H9 (cell line): ENCODE measurements at regions not wholly inside any gene's neighbourhood (a gene's known extent, or its start where the extent isn't known, plus 50 kb on each side); places are given as distances from the start of the nearest gene placed in this dataset.

Experiments used
- DNase-seq: peaks from one replicate; pipeline ENCODE4 v3.0.0-alpha.2; 2017
- H2AFZ ChIP-seq: one replicate; pipeline ENCODE4 v1.6.1; 2013; ENCODE audit warnings: mild to moderate bottlenecking, low read length, control low read depth, moderate library complexity
- H2AK5ac ChIP-seq: 2 replicates; pipeline ENCODE4 v1.6.1; 2013; ENCODE audit warnings: low read length, control low read depth, mixed read lengths; ENCODE audit not compliant: insufficient read length
- H2BK120ac ChIP-seq: one replicate; pipeline ENCODE4 v1.6.1; 2013; ENCODE audit warnings: low read depth, mild to moderate bottlenecking, low read length, control low read depth, inconsistent platforms; ENCODE audit not compliant: poor library complexity, severe bottlenecking
- H2BK12ac ChIP-seq: 2 replicates; pipeline ENCODE4 v1.6.1; 2013; ENCODE audit warnings: low read length, control low read depth, mixed read lengths, low read depth; ENCODE audit not compliant: insufficient read length
- H2BK15ac ChIP-seq: 2 replicates; pipeline ENCODE4 v1.6.1; 2013; ENCODE audit warnings: low read depth, low read length, control low read depth
- H2BK20ac ChIP-seq: one replicate; pipeline ENCODE4 v1.6.1; 2013; ENCODE audit warnings: low read depth, mild to moderate bottlenecking, low read length, control low read depth, inconsistent platforms; ENCODE audit not compliant: poor library complexity, severe bottlenecking
- H2BK5ac ChIP-seq: 2 replicates; pipeline ENCODE4 v1.6.1; 2013; ENCODE audit warnings: low read length, control low read depth, mixed read lengths; ENCODE audit not compliant: insufficient read length
- H3K14ac ChIP-seq: 2 replicates; pipeline ENCODE4 v1.6.1; 2013; ENCODE audit warnings: low read length, control low read depth; ENCODE audit not compliant: insufficient read depth
- H3K18ac ChIP-seq: 2 replicates; pipeline ENCODE4 v1.6.1; 2013; ENCODE audit warnings: low read depth, mild to moderate bottlenecking, mixed read lengths, low read length, control low read depth; ENCODE audit not compliant: insufficient read length
- H3K23ac ChIP-seq: 2 replicates; pipeline ENCODE4 v1.6.1; 2013; ENCODE audit warnings: low read length, control low read depth, mixed read lengths, low read depth; ENCODE audit not compliant: insufficient read length
- H3K23me2 ChIP-seq: 2 replicates; pipeline ENCODE4 v1.6.1; 2013; ENCODE audit warnings: low read depth, mild to moderate bottlenecking, mixed read lengths, low read length, control low read depth; ENCODE audit not compliant: insufficient read length, poor library complexity, severe bottlenecking
- H3K27ac ChIP-seq: 2 replicates; pipeline ENCODE4 v1.5.1; 2013; ENCODE audit warnings: low read length, control low read depth, mixed read lengths, low read depth; ENCODE audit not compliant: insufficient read length
- H3K27me3 ChIP-seq: 2 replicates; pipeline ENCODE4 v1.6.1; 2013; ENCODE audit warnings: low read length, control low read depth, inconsistent platforms; ENCODE audit not compliant: insufficient read depth
- H3K4ac ChIP-seq: 2 replicates; pipeline ENCODE4 v1.6.1; 2013; ENCODE audit warnings: low read depth, mild to moderate bottlenecking, control low read depth, inconsistent platforms, low read length, moderate library complexity
- H3K4me1 ChIP-seq: 2 replicates; pipeline ENCODE4 v1.6.1; 2013; ENCODE audit warnings: low read length, control low read depth, inconsistent platforms; ENCODE audit not compliant: insufficient read depth
- H3K4me2 ChIP-seq: 2 replicates; pipeline ENCODE4 v1.6.1; 2013; ENCODE audit warnings: low read length, control low read depth, mixed read lengths; ENCODE audit not compliant: insufficient read length, insufficient read depth
- H3K56ac ChIP-seq: 2 replicates; pipeline ENCODE4 v1.6.1; 2013; ENCODE audit warnings: low read depth, mild to moderate bottlenecking, mixed read lengths, low read length, control low read depth; ENCODE audit not compliant: insufficient read length
- H3K79me1 ChIP-seq: 2 replicates; pipeline ENCODE4 v1.6.1; 2013; ENCODE audit warnings: low read depth, mild to moderate bottlenecking, moderate library complexity, low read length, control low read depth, inconsistent platforms; ENCODE audit not compliant: insufficient read depth, poor library complexity, severe bottlenecking
- H3K79me2 ChIP-seq: 2 replicates; pipeline ENCODE4 v1.6.1; 2013; ENCODE audit warnings: low read length, control low read depth, inconsistent platforms; ENCODE audit not compliant: insufficient read depth
- H3K9ac ChIP-seq: 2 replicates; pipeline ENCODE4 v1.6.1; 2013; ENCODE audit warnings: low read length, control low read depth, mixed read lengths; ENCODE audit not compliant: insufficient read length; ENCODE audit errors: extremely low read depth
- H3K9me3 ChIP-seq: one replicate; pipeline ENCODE4 v1.6.1; 2013; ENCODE audit warnings: low read depth, low read length, inconsistent platforms; ENCODE audit not compliant: control insufficient read depth
- H3T11ph ChIP-seq: one replicate; pipeline ENCODE4 v1.6.1; 2013; ENCODE audit warnings: mild to moderate bottlenecking, low read length, control low read depth, inconsistent platforms
- H4K20me1 ChIP-seq: one replicate; pipeline ENCODE4 v1.6.1; 2013; ENCODE audit not compliant: control insufficient read depth, insufficient read length, insufficient read depth
- H4K5ac ChIP-seq: 2 replicates; pipeline ENCODE4 v1.6.1; 2013; ENCODE audit warnings: low read depth, mild to moderate bottlenecking, mixed read lengths, low read length, control low read depth; ENCODE audit not compliant: insufficient read length
- H4K8ac ChIP-seq: replicated peaks from 2 replicates; pipeline ENCODE4 v1.6.1; 2013; ENCODE audit warnings: low read length, control low read depth, mixed read lengths, low read depth; ENCODE audit not compliant: insufficient read length
- H4K91ac ChIP-seq: 2 replicates; pipeline ENCODE4 v1.6.1; 2013; ENCODE audit warnings: low read depth, mild to moderate bottlenecking, moderate library complexity, mixed read lengths, low read length, control low read depth; ENCODE audit not compliant: insufficient read length
- H3K27ac Mint-ChIP-seq, 3 experiments: 2 replicates in 2 of 3; 3 replicates in 1 of 3; pipeline ENCODE4 v1.8.0; 2020 to 2021; ENCODE audit warnings: mixed read lengths in 3 of 3, mild to moderate bottlenecking in 1 of 3, moderate library complexity in 1 of 3
- H3K27me3 Mint-ChIP-seq: 2 replicates; pipeline ENCODE4 v1.8.0; 2021; ENCODE audit warnings: low read depth, mild to moderate bottlenecking, moderate library complexity, mixed read lengths
- H3K36me3 Mint-ChIP-seq, 3 experiments: 2 replicates in 2 of 3; 3 replicates in 1 of 3; pipeline ENCODE4 v1.8.0; 2020 to 2021; ENCODE audit warnings: low read depth in 3 of 3, mixed read lengths in 3 of 3; ENCODE audit not compliant: insufficient read depth in 1 of 3
- H3K4me1 Mint-ChIP-seq, 2 experiments: 2 replicates each; pipeline ENCODE4 v1.8.0; 2020; ENCODE audit warnings: mixed read lengths in 2 of 2
- H3K4me3 Mint-ChIP-seq, 2 experiments: 2 replicates in 1 of 2; 3 replicates in 1 of 2; pipeline ENCODE4 v1.8.0; 2020 to 2021; ENCODE audit warnings: mild to moderate bottlenecking in 2 of 2, mixed read lengths in 2 of 2, moderate library complexity in 1 of 2
- H3K9me3 Mint-ChIP-seq, 2 experiments: 2 replicates in 1 of 2; 3 replicates in 1 of 2; pipeline ENCODE4 v1.8.0; 2020; ENCODE audit warnings: mild to moderate bottlenecking in 2 of 2, mixed read lengths in 2 of 2, moderate library complexity in 1 of 2
- WGBS: extraction: QIAGEN DNeasy Blood & Tissue Kit; methylation state at CpG from one replicate; pipeline ENCODE4 v1.1.7; 2013; ENCODE audit warnings: missing lambda C conversion rate, low lambda C conversion rate, mixed read lengths; ENCODE audit not compliant: insufficient read length; ENCODE audit errors: extremely low coverage; 5-methylcytosine and 5-hydroxymethylcytosine counted together
- TF ChIP-seq, protein P1 (sequence below): fragments of 200-600 bp; sonication (generic); conservative IDR thresholded peaks from 3 replicates; pipeline ENCODE4 v1.8.0; 2021; ENCODE audit warnings: antibody characterized with exemption, mild to moderate bottlenecking

DNA sequence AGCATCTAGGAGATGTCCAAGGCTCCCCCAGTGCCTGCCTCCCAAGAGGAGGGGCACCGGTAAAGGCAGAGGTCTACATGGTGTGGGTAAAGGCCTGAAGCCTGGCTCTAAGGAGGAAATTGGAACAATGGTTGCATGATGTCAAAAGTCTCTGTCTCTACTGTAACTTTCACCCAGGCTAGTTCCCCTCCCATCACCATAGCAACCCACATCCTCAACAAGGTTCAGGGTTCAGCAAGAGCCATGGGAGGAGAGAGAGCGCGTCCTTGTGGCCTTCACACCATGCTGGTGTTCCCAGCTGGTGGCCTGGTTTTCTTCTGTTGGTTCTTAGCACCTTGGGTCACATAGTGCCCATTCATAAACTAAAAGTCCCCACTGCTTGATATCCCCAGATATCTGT lies 196.7 kb upstream of the CDH5 start:
- peaks cover 12% of the 10 kb centered on the region for H3K27me3 Mint-ChIP-seq
- H3K36me3 Mint-ChIP-seq = no peaks in the 10 kb centered on the region; a peak in 1 of 7 replicates
- WGBS = no CpG with 5 or more reads among the region's 3 CpGs

More for the DNA sequence above, 196.7 kb upstream of the CDH5 start:
- Histone ChIP-seq H2BK120ac (no peak overlapping the region), H3K79me2 (no peaks in the 10 kb centered on the region), H3K27me3 (no peaks in the 10 kb centered on the region), H3K56ac (no peak overlapping the region), H3K27ac (no peak overlapping the region), H4K8ac (no peak overlapping the region), H2BK15ac (no peak overlapping the region), H2AK5ac (no peak overlapping the region), H4K5ac (no peak overlapping the region), H2AFZ (no peak overlapping the region), H3K4me2 (no peak overlapping the region), H3K9me3 (no peaks in the 10 kb centered on the region), H4K91ac (no peak overlapping the region), H3K79me1 (no peaks in the 10 kb centered on the region), H3K4ac (no peak overlapping the region), H2BK5ac (no peak overlapping the region), H3K23ac (no peak overlapping the region), H2BK20ac (no peak overlapping the region), H2BK12ac (no peak overlapping the region), H4K20me1 (no peaks in the 10 kb centered on the region), H3T11ph (no peak overlapping the region), H3K18ac (no peak overlapping the region), H3K4me1 (no peaks in the 10 kb centered on the region), H3K23me2 (no peaks in the 10 kb centered on the region), H3K9ac (no peak overlapping the region), H3K14ac (no peak overlapping the region)
- TF ChIP-seq, protein P1, sequence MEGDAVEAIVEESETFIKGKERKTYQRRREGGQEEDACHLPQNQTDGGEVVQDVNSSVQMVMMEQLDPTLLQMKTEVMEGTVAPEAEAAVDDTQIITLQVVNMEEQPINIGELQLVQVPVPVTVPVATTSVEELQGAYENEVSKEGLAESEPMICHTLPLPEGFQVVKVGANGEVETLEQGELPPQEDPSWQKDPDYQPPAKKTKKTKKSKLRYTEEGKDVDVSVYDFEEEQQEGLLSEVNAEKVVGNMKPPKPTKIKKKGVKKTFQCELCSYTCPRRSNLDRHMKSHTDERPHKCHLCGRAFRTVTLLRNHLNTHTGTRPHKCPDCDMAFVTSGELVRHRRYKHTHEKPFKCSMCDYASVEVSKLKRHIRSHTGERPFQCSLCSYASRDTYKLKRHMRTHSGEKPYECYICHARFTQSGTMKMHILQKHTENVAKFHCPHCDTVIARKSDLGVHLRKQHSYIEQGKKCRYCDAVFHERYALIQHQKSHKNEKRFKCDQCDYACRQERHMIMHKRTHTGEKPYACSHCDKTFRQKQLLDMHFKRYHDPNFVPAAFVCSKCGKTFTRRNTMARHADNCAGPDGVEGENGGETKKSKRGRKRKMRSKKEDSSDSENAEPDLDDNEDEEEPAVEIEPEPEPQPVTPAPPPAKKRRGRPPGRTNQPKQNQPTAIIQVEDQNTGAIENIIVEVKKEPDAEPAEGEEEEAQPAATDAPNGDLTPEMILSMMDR = no peak
- H3K4me1 Mint-ChIP-seq = peaks cover 0 to 10% of the 10 kb centered on the region in 2 experiments; a peak in 3 of 4 replicates
- no peak overlapping the region for H3K4me3 Mint-ChIP-seq
- H3K9me3 Mint-ChIP-seq = peaks cover 3 to 5% of the 10 kb centered on the region in 2 experiments; a peak in 2 of 5 replicates
- H3K27ac Mint-ChIP-seq = no peak overlapping the region
- no peak for DNase-seq
